22Rv1 (cell line): ENCODE measurements at regions not wholly inside any gene's neighbourhood (a gene's known extent, or its start where the extent isn't known, plus 50 kb on each side); places are given as distances from the start of the nearest gene placed in this dataset.

Experiments
- H3K27ac ChIP-seq: fragments of 450-650 bp; 2 replicates; pipeline ENCODE4 v1.5.1; 2017
- CTCF ChIP-seq: fragments of 450-650 bp; IDR thresholded peaks from 2 replicates; pipeline ENCODE4 v1.5.1; 2017; ENCODE audit warnings: mild to moderate bottlenecking
- ZFX ChIP-seq: fragments of 450-650 bp; IDR thresholded peaks from 2 replicates; pipeline ENCODE4 v1.6.1; 2017; ENCODE audit warnings: antibody characterized with exemption, borderline replicate concordance

- no peak overlapping the region for H3K27ac ChIP-seq
- no peak for TF ChIP-seq ZFX
- no peak for TF ChIP-seq CTCF
Measured at GRCh38 chr10:36187380-36188079, 545.4 kb upstream of the FZD8 start.

GRCh38 chr10:36185097-36185496 lies 543.0 kb upstream of the FZD8 start:
- TF ChIP-seq ZFX (no peak), CTCF (no peak)
- no peak overlapping the region for H3K27ac ChIP-seq

DNA sequence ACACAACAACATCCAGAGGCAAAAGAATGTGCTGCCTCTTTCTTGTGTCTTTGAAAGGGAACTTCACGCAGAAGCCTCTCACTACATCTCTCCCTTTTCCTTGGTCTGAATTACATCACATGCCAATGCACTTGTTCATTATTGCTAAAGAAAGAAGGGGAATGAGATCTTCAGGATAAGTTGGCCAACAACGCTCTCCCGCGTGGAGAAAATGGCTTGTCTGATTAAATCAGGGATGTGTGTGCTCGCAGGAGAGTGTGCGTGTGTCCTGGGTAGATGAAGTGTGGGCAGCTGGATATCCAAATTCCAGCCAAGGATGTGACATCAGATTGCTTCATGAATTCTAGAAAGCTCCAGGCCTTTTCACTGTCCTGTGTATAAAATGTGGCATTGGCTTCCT lies 541.6 kb upstream of the FZD8 start:
- TF ChIP-seq ZFX (no peak), CTCF (no peak)
- no peak overlapping the region for H3K27ac ChIP-seq

DNA sequence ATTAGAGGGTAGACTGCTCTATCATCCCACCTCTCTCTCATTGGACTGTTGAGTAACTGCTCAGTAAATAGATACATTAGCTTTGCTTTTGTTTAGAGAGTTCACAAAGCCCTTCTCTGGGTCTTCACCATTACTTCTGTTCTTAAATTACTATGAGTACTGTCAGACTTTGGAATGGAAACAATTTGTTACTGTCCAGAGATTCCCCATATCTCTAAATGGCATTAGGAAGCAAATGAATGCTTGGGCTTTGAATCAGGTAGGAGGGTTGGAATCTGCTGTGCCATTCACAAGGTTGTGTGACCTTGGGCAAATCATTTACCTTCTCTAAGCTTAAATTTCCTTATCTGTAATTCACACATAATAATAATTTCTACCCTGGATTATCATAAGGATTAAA lies 541.0 kb upstream of the FZD8 start:
- H3K27ac ChIP-seq: no peak overlapping the region
- TF ChIP-seq ZFX (no peak), CTCF (no peak)

GRCh38 chr10:36182606-36183005 lies 540.5 kb upstream of the FZD8 start:
- no peak for TF ChIP-seq ZFX
- no peak for TF ChIP-seq CTCF
- H3K27ac ChIP-seq: no peak overlapping the region

DNA sequence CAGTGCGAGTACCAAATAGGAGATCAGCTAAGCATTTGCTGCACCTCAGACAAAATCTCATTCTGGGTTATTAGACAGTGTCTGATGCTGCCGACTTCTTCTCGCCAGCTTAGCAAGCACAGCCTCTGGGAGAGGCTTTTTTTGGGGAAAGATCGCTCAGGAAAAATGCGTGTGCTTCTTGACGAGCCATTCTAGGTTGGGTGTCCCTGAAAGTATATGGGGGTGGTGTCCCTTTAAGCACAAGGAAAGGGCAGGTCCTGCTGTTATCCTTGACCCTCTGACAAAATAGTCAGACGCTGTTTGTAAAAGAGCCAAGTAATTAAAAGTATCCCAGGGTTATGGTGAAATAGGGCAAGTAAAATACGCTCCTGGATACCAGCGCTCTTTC lies 540.1 kb upstream of the FZD8 start:
- H3K27ac ChIP-seq: no peak overlapping the region
- TF ChIP-seq ZFX (no peak), CTCF (no peak)

DNA sequence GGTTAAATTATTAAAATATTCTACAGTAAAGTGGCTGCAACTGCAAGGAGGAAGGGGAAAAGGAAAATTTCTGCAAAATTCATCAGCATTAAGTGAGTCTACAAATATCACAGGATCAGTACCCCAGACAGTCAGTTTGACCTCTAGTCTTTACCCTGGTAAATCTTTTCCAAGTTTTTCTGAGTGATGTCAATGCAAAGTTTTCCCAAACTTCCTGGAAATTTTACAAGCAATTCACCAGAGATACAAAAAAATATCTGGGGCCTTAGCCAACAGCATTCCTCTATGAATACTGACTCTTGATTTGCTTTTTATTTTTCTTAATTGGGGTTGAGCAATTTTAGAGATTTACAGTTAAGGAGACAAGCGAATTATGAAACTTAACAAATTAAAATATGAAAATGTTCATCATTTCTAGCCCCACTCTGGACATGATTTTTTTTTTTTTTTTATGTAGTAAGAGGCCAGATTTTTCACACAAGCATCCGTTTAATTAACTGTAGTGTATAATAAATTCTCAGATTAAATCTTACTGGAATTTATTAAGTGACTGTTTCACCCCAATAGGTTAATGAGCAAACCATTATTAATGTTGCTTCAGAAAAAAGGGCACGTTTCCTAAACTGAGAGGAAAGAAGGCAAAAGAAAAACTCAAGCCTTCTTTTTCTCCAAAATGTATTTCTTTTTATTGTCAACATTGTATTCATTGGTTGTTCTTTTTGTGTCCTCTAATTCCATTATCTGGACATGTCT lies 539.5 kb upstream of the FZD8 start:
- no peak overlapping the region for H3K27ac ChIP-seq

More for the DNA sequence above, 539.5 kb upstream of the FZD8 start:
- TF ChIP-seq ZFX (no peak), CTCF (no peak)
